Activated CD4-positive, alpha-beta memory T cell treated with anti-CD3 and anti-CD28 coated beads for 36 hours (primary cell): ENCODE measurements at regions not wholly inside any gene's neighbourhood (a gene's known extent, or its start where the extent isn't known, plus 50 kb on each side); places are given as distances from the start of the nearest gene placed in this dataset.

Experiments used
- CTCF ChIA-PET: fragments of 350-600 bp; sonication (Branson Sonifier 250); formaldehyde crosslinking; loops from one replicate; lab custom pipeline; 2021; ENCODE audit warnings: antibody characterized with exemption, inconsistent platforms; lab: Charles Lee
- POLR2A ChIA-PET: fragments of 350-600 bp; sonication (Branson Sonifier 250); formaldehyde crosslinking; loops from one replicate; lab custom pipeline; 2021; ENCODE audit warnings: antibody characterized with exemption; lab: Charles Lee
- DNase-seq: peaks from one replicate; pipeline ENCODE4 v3.0.0-alpha.2; 2020
- H3K27ac Mint-ChIP-seq: one replicate; pipeline ENCODE4 v1.8.0; 2021; ENCODE audit warnings: mixed read lengths
- H3K27me3 Mint-ChIP-seq: one replicate; pipeline ENCODE4 v1.8.0; 2021; ENCODE audit warnings: mixed read lengths
- H3K36me3 Mint-ChIP-seq: one replicate; pipeline ENCODE4 v1.8.0; 2021; ENCODE audit warnings: mixed read lengths
- H3K4me1 Mint-ChIP-seq: one replicate; pipeline ENCODE4 v1.8.0; 2021; ENCODE audit warnings: low read depth, mixed read lengths
- H3K4me3 Mint-ChIP-seq: one replicate; pipeline ENCODE4 v1.8.0; 2021; ENCODE audit warnings: mild to moderate bottlenecking, mixed read lengths
- H3K9me3 Mint-ChIP-seq: one replicate; pipeline ENCODE4 v1.8.0; 2021; ENCODE audit warnings: mixed read lengths
- intact Hi-C: fragments of 100-400 bp; cut with micrococcal nuclease; formaldehyde crosslinking; loops from one replicate; pipeline ENCODE4 v1.15.1; 2023

DNA sequence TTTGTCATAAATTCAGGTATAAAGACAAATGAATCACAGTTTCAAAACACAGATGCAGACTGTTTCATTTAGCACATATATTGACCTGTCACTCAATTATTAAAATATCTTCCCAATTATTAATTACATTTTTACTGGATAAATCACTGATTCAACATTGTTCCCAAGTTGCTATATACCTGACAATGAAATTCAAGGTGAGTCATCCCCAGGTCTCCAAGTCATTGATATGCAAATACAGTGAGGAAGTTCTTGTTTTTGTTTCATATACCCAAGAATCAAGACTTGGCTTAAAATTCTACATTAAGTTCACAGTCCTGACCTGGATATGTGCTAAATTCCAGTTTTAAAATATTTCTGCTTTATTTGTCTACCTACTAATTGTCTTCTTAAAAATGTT lies 599.3 kb upstream of the PSMD7 start:
- Mint-ChIP-seq H3K4me3 (no peak overlapping the region), H3K4me1 (no peaks in the 10 kb centered on the region), H3K9me3 (peaks cover 5% of the 10 kb centered on the region), H3K27me3 (no peaks in the 10 kb centered on the region), H3K36me3 (no peaks in the 10 kb centered on the region), H3K27ac (no peak overlapping the region)
- intact Hi-C loops, result no loop called here
- POLR2A ChIA-PET, result no interaction called here
- CTCF ChIA-PET, result no interaction called here
- DNase-seq, result no peak

DNA sequence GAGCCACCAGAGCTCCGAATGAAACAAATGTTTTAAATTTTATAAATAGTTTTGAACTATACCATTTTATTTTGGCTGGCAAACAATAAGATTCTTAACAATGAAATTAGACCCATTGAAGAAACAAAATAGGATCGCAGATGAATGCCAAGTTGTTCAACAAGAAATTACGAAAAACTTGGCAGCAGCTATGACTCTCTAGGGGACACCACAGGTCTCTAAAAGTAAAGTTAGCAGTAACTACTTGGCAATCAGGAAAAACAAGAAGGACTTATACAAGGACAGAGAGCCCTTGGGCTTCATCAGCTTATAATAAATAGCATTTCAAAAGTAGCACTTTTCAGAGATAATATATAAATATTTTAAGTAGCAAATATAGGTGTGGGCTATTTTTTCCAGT lies 603.8 kb upstream of the PSMD7 start:
- H3K4me1 Mint-ChIP-seq, result no peaks in the 10 kb centered on the region
- H3K9me3 Mint-ChIP-seq, result peaks cover 7% of the 10 kb centered on the region
- POLR2A ChIA-PET, result no interaction called here
- CTCF ChIA-PET, result no interaction called here
- intact Hi-C loops, result no loop called here
- no peak for DNase-seq
- no peak overlapping the region for H3K4me3 Mint-ChIP-seq
- H3K27ac Mint-ChIP-seq, result no peak overlapping the region
- H3K36me3 Mint-ChIP-seq, result no peaks in the 10 kb centered on the region
- H3K27me3 Mint-ChIP-seq, result no peaks in the 10 kb centered on the region

DNA sequence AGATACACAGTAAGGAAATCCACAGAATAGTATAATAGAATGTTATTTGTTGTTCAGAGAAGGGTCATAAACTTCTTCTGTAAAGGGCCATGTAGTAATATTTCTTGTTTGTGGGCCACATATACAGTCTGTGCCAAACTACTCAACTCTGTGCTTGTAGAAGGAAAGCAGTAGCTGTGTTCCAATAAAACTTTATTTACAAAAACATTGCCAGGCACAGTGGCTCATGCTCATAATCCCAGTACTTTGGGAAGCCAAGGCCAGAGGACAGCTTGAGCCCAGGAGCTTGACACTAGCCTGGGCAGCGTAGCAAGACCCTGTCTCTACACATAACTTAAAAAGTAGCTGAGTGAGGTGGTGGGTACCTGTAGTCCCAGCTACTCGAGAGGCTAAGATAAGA lies 612.8 kb upstream of the PSMD7 start:
- no peaks in the 10 kb centered on the region for H3K36me3 Mint-ChIP-seq
- no peaks in the 10 kb centered on the region for H3K27me3 Mint-ChIP-seq
- no peak overlapping the region for H3K4me3 Mint-ChIP-seq
- H3K27ac Mint-ChIP-seq, result no peak overlapping the region
- POLR2A ChIA-PET, result no interaction called here
- no peak for DNase-seq
- H3K9me3 Mint-ChIP-seq, result peaks cover 5% of the 10 kb centered on the region
- CTCF ChIA-PET, result no interaction called here
- intact Hi-C loops, result no loop called here
- no peaks in the 10 kb centered on the region for H3K4me1 Mint-ChIP-seq

DNA sequence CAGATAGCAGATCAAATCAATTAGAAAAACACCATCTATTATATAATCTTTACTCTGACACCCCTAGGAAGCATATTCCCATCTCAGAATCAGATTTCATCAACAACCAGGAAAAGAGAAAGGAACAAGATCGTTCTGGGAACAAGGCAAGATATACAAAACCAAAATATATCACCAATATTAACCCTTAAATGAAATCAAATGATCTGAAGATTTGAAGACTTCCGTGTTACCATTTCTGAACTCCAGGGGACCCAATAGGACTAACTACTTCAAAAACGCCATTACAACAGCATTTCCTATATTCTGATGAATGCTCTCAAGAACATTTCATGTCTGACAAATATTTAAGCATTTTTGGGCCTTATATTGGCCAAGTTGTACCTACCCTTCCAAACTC lies 624.2 kb upstream of the ZFHX3 start:
- no peaks in the 10 kb centered on the region for H3K36me3 Mint-ChIP-seq

DNA sequence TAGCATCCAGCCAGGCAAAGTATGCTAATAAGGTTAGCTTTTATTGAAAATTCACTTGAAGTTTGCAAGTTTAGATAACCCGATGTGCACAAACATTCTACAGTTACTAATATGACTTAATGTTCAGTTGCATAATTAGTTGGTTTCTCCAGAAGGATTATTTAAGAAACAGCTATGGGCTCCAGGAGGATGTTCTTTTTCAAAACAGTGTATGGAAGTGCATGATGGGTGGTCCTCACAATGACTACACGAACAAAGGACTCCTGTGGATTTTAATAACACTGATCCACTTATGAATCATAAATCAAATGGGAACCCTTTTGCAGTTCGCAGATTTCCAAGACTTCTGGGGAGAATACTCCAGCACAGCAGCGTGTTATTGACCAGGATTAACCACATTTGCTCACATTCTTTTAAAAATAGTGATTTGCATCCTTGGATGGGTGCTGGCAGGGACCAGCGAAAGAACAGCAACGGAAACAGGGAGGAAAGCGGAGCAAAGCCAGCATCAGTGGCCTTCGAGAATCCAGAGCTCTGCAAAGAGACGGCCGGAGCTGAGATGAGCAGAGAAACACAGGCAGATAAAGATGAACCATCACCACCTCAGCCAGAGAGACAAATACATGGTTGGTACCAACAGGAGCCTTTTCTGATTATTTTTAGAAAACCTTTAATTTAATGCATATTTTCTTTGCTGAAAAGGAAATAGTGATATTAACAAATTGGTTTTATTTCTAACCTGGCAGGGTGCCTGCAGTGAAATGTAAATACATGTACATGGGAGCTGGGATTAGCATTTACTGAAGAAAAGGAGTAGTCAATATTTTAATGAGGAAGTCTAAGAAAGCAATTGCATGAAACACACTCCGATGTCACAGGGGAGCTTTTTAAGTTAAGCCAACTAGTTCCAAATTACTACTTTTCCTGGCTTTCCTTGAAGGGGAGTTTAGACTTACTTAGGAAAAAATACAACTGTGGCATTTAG lies 623.2 kb upstream of the ZFHX3 start:
- Mint-ChIP-seq H3K36me3 (no peaks in the 10 kb centered on the region), H3K4me1 (no peaks in the 10 kb centered on the region), H3K27ac (no peak overlapping the region), H3K27me3 (no peaks in the 10 kb centered on the region), H3K4me3 (no peak overlapping the region), H3K9me3 (peaks cover 2% of the 10 kb centered on the region)
- POLR2A ChIA-PET, result no interaction called here
- CTCF ChIA-PET, result no interaction called here
- no peak for DNase-seq
- intact Hi-C loops, result no loop called here

More for the DNA sequence above, 624.2 kb upstream of the ZFHX3 start:
- H3K4me3 Mint-ChIP-seq, result no peak overlapping the region
- H3K27me3 Mint-ChIP-seq, result no peaks in the 10 kb centered on the region
- no peak overlapping the region for H3K27ac Mint-ChIP-seq
- CTCF ChIA-PET, result no interaction called here
- no peaks in the 10 kb centered on the region for H3K4me1 Mint-ChIP-seq
- intact Hi-C loops, result no loop called here
- peaks cover 9% of the 10 kb centered on the region for H3K9me3 Mint-ChIP-seq
- POLR2A ChIA-PET, result no interaction called here
- DNase-seq, result no peak

DNA sequence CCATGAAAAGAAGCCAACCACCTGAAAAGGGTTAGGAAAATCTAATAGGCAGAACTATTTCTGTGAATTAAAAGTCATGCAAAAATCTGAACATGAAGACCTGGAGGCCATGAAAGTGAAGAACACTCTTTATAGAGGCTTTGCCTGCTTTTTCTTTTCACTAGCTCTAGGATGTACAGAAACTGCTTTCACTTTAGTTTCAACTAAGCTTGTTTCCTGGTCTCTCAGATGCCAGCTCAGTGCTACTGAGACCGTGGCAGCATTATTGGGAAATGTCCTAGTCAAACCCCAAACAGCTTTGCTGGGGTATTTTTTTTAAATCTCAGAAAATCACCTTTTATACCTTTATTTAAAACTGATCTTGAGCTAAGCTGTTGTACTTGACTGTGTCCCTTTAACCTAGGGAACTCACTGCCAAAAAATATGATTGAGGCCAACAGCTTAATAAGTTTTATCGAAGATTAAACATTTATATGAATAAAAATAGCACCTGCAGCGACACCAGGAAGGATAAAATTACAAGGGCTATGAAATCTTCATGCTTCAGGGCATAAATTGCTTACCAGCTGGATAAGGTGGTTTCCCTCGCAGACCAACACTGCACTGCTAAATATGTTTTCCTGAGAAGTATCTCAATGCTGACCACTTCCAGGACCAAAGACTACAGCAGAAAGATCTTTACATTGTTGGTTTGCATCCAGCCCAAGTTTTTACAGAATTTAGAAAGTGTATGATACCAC lies 621.8 kb upstream of the ZFHX3 start:
- Mint-ChIP-seq H3K9me3 (peaks cover 2% of the 10 kb centered on the region), H3K4me1 (no peaks in the 10 kb centered on the region), H3K4me3 (no peak overlapping the region), H3K27me3 (no peaks in the 10 kb centered on the region), H3K27ac (no peak overlapping the region), H3K36me3 (no peaks in the 10 kb centered on the region)
- no peak for DNase-seq
- CTCF ChIA-PET, result no interaction called here
- intact Hi-C loops, result no loop called here
- POLR2A ChIA-PET, result no interaction called here

DNA sequence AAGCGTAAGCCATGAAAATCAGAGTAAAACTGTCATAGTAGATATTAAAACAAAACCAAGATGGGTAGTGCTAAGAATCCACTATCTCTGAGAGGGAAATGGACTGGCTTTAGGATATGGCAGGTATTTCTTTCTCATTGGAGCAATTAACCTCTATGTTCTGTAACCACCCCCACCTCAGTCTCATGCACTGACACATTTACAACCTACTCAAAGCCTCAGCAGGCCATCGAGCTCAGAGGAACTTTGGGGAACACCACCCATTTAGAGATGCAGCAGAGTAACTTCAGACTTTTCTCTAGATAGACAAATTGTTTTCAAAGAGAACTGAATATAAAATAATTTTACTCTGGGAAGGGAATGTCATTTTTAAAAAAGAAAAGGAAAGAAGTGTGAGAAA lies 615.8 kb upstream of the ZFHX3 start:
- H3K4me3 Mint-ChIP-seq, result no peak overlapping the region
- H3K27ac Mint-ChIP-seq, result no peak overlapping the region
- intact Hi-C loops, result no loop called here
- DNase-seq, result no peak
- no peaks in the 10 kb centered on the region for H3K4me1 Mint-ChIP-seq
- POLR2A ChIA-PET, result no interaction called here
- no peaks in the 10 kb centered on the region for H3K27me3 Mint-ChIP-seq
- H3K36me3 Mint-ChIP-seq, result no peaks in the 10 kb centered on the region
- peaks cover 5% of the 10 kb centered on the region for H3K9me3 Mint-ChIP-seq
- CTCF ChIA-PET, result no interaction called here

DNA sequence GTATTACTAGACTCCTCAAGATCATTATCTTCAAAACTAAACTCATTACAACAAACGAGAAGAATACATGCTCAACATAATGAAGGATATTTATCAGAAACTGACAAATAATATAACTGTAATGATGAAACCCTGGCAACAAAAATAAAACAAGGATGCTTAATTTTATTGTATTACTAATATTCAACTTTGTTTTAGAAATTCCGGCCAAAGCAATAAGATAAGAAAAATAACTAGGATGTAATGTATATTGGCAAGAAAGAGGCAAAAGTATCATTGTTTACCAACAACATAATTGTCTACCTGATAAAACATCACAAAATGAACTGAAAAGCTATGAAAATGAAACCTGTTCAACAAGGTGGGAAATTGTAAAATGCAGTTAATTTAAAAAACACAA lies 588.3 kb upstream of the ZFHX3 start:
- CTCF ChIA-PET, result no interaction called here
- POLR2A ChIA-PET, result no interaction called here
- intact Hi-C loops, result no loop called here
- no peaks in the 10 kb centered on the region for H3K36me3 Mint-ChIP-seq
- H3K9me3 Mint-ChIP-seq, result peaks cover 14% of the 10 kb centered on the region
- no peaks in the 10 kb centered on the region for H3K27me3 Mint-ChIP-seq
- no peak overlapping the region for H3K27ac Mint-ChIP-seq
- no peak overlapping the region for H3K4me3 Mint-ChIP-seq
- no peaks in the 10 kb centered on the region for H3K4me1 Mint-ChIP-seq
- DNase-seq, result no peak

DNA sequence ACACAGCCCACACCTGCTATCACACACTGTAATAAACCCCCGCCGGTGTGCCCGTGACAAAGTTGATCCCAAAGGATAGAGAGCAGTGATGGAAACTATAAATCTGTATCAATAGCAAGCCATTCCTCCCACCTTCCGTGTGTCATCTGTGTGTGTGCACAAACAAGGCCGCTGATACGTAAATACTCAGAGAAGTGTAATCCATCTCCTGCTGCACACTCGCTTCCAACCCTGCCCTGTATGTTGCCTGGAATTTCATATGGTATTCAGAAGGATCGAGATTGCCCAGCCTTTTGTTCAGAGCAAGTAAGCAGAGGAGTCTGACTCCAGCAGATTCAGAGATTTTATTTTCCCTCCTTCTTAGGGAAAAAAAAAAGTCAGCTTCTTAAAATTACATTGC lies 581.1 kb upstream of the ZFHX3 start:
- no peak for DNase-seq
- CTCF ChIA-PET, result no interaction called here
- no peak overlapping the region for H3K27ac Mint-ChIP-seq
- intact Hi-C loops, result no loop called here
- H3K27me3 Mint-ChIP-seq, result no peaks in the 10 kb centered on the region
- H3K4me1 Mint-ChIP-seq, result no peaks in the 10 kb centered on the region
- H3K36me3 Mint-ChIP-seq, result no peaks in the 10 kb centered on the region
- H3K9me3 Mint-ChIP-seq, result no peaks in the 10 kb centered on the region
- POLR2A ChIA-PET, result no interaction called here
- no peak overlapping the region for H3K4me3 Mint-ChIP-seq

DNA sequence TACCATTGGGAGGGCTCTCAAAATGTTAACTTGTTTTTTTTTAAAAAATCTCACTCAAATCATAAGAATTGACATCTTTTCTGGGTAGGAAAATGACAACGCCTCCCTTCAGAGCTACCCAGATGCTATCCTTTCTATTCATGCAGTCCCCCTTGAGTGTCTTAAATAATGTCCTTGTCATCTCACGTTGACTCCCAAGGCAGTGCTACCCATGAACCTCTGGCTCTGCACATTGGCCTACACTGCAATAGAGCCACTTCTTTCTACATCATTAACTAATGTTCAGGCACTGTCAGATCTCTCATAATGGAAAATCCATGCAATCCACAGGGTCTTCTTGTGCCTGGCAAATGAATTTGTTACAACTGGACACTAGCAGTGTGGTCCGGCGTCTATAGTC lies 569.8 kb upstream of the ZFHX3 start:
- Mint-ChIP-seq H3K4me1 (no peaks in the 10 kb centered on the region), H3K36me3 (no peaks in the 10 kb centered on the region), H3K4me3 (no peak overlapping the region), H3K9me3 (no peaks in the 10 kb centered on the region), H3K27ac (no peak overlapping the region), H3K27me3 (no peaks in the 10 kb centered on the region)
- CTCF ChIA-PET, result no interaction called here
- no peak for DNase-seq
- POLR2A ChIA-PET, result no interaction called here
- intact Hi-C loops, result no loop called here

DNA sequence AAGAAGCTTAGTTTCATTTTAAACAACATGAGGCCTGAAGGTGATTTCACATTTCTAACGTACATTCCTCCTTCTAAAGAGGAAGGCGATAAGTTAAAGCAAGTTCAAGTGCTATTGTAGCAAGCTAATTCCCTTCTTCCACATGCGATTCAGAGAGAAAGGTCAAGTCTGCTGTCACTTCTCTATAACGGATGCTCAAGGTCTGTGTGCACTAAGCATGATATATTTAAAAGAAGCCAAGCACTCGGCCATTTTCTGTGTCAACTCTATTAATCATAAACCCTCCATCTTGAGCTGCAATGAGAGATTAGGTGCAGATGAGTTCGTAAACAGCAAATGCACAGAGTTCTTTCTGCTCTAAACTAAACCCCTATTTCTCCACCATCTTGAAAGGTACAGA lies 568.8 kb upstream of the ZFHX3 start:
- ChIA-PET CTCF (no interaction called here), POLR2A (no interaction called here)
- Mint-ChIP-seq H3K27ac (no peak overlapping the region), H3K36me3 (no peaks in the 10 kb centered on the region), H3K27me3 (no peaks in the 10 kb centered on the region), H3K9me3 (no peaks in the 10 kb centered on the region), H3K4me3 (no peak overlapping the region), H3K4me1 (no peaks in the 10 kb centered on the region)
- no peak for DNase-seq
- intact Hi-C loops, result no loop called here

DNA sequence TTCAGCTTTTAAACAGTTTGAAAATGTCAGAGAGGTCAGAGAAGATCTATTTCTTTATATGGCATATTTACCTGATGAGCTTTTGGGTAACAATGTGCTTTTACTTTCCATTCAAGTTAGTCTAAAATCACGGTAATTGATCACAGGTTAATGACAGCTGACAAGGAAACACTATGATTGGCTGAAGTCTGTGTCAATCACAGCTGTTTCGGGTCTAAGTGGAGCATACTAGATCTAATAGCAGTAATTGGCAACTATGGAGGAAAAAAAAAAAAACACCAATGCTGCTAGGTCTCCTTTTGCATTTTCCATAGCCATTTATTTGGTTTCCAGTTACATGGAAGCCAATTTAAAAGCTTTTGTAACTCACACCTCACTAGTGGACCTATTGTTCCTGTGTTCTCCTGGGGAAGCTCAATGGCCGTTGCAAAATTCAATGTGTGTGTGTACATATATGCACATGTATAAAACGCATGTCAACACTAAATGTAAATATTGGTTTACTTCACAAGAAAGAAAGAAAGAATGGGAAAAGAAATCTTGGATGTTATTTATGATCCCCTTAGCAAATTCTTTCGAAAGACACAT lies 568.3 kb upstream of the ZFHX3 start:
- intact Hi-C loops, result no loop called here
- H3K36me3 Mint-ChIP-seq, result no peaks in the 10 kb centered on the region
- H3K27me3 Mint-ChIP-seq, result no peaks in the 10 kb centered on the region
- DNase-seq, result no peak
- no peaks in the 10 kb centered on the region for H3K9me3 Mint-ChIP-seq
- H3K27ac Mint-ChIP-seq, result no peak overlapping the region
- no peak overlapping the region for H3K4me3 Mint-ChIP-seq
- no peaks in the 10 kb centered on the region for H3K4me1 Mint-ChIP-seq
- ChIA-PET POLR2A (no interaction called here), CTCF (no interaction called here)
